ENCODE measurements at regions not wholly inside any gene's neighbourhood (a gene's known extent, or its start where the extent isn't known, plus 50 kb on each side); places are given as distances from the start of the nearest gene placed in this dataset.

DNA sequence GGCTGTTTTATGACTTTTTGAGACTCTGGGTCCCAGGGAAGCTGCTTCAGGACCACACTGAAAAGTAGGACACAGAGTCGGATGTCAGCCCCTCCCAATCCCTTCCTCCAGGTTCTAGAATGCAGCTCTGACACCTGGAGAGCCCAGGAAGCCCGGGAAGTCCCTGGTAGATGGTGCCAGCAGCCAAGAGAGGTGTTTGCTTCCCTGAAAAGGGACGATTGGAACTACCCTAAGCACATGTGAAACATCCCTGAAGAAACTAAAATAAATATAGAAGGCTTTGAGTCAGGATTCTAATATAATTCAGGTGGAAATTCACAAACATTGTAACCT, 163.2 kb upstream of the CYRIA start:
- TF ChIP-seq EZH2 (IDR thresholded peaks at IDR 0.05; ENCODE audit: borderline replicate concordance), result no peak
- TF ChIP-seq, protein P1, sequence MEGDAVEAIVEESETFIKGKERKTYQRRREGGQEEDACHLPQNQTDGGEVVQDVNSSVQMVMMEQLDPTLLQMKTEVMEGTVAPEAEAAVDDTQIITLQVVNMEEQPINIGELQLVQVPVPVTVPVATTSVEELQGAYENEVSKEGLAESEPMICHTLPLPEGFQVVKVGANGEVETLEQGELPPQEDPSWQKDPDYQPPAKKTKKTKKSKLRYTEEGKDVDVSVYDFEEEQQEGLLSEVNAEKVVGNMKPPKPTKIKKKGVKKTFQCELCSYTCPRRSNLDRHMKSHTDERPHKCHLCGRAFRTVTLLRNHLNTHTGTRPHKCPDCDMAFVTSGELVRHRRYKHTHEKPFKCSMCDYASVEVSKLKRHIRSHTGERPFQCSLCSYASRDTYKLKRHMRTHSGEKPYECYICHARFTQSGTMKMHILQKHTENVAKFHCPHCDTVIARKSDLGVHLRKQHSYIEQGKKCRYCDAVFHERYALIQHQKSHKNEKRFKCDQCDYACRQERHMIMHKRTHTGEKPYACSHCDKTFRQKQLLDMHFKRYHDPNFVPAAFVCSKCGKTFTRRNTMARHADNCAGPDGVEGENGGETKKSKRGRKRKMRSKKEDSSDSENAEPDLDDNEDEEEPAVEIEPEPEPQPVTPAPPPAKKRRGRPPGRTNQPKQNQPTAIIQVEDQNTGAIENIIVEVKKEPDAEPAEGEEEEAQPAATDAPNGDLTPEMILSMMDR (IDR thresholded peaks at IDR 0.05; ENCODE audit: poor library complexity), result no peak

Measured in hepatocyte (in vitro differentiated cells).